WI38 (cell line): ENCODE measurements at regions not wholly inside any gene's neighbourhood (a gene's known extent, or its start where the extent isn't known, plus 50 kb on each side); places are given as distances from the start of the nearest gene placed in this dataset.
"Not testable (repeated sequence)": the region's sequence is repeated elsewhere in the genome, so short reads cannot be mapped to it uniquely, and the experiment has no call there.

ENCODE experiments used
- H3K4me3 ChIP-seq: 2 replicates; pipeline ENCODE4 v1.5.1; 2011; ENCODE audit warnings: low read depth, mild to moderate bottlenecking, control low read depth, low read length
- CTCF ChIP-seq: IDR thresholded peaks from 2 replicates; pipeline ENCODE4 v1.5.1; 2012; ENCODE audit warnings: low read depth, mild to moderate bottlenecking, control low read depth, low read length

- no peak for TF ChIP-seq CTCF
- no peak overlapping the region for H3K4me3 ChIP-seq
Observed at GRCh38 chr12:19614601-19615383, 175.5 kb downstream of the AEBP2 start.

DNA sequence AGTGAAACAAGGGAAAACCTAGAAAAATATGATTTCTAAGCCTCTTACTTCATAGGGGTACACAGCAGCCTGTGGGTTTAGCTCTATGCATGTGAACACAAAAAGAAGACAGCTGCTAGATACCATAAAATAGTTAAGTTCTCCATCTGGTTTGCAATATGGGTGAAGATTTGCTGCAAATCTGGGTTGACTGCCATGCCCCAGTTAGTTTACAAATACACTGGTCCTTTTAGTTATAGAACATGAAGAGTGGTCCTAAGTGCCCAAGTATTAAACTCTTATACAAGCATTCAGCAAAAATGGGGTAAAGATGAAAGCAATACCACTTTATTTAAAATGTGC is 176.1 kb downstream of the AEBP2 start:
- TF ChIP-seq CTCF, result no peak
- no peak overlapping the region for H3K4me3 ChIP-seq

GRCh38 chr12:19616781-19617180 is 177.5 kb downstream of the AEBP2 start:
- TF ChIP-seq CTCF, result no peak
- H3K4me3 ChIP-seq, result no peak overlapping the region

GRCh38 chr12:19620222-19620621 is 180.9 kb downstream of the AEBP2 start:
- H3K4me3 ChIP-seq, result no peak overlapping the region
- TF ChIP-seq CTCF, result no peak

DNA sequence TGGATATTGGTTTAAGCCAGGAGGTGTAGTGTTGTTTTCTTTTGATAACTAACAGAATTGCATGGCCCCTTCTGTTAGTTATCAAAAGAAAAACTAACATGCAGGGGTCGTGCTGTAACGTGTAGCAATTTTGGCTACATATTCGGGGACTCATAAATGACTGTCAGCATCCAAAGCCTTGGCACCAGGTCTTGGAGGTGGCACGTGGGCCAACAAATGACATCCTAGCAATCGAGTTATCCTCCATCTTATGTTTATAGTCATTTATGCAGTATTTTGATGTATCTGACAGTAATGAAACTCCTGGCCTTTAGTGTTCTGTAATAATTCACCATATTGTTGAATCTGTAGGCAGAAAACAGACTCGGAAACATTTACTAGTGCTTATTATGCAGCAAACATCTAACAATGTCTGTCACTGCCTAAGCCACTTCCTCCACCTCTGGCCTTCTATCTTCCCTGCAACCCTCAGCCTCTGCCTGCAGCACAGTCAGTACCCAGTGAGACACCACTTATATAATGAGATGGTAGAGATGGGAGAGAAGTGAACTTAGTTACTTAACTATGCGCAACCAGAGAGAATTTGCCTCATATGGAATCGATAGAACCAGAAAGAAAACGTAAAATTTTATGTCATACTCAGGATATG is 184.6 kb downstream of the AEBP2 start:
- TF ChIP-seq CTCF, result no peak
- no peak overlapping the region for H3K4me3 ChIP-seq

GRCh38 chr12:19624491-19624890 is 185.2 kb downstream of the AEBP2 start:
- no peak overlapping the region for H3K4me3 ChIP-seq
- TF ChIP-seq CTCF, result no peak

GRCh38 chr12:19625551-19625950 is 186.3 kb downstream of the AEBP2 start:
- H3K4me3 ChIP-seq, result not testable (repeated sequence)
